ENCODE measurements at regions not wholly inside any gene's neighbourhood (a gene's known extent, or its start where the extent isn't known, plus 50 kb on each side); places are given as distances from the start of the nearest gene placed in this dataset.
"Not testable (repeated sequence)": the region's sequence is repeated elsewhere in the genome, so short reads cannot be mapped to it uniquely, and the experiment has no call there.

- TF ChIP-seq, protein P1, sequence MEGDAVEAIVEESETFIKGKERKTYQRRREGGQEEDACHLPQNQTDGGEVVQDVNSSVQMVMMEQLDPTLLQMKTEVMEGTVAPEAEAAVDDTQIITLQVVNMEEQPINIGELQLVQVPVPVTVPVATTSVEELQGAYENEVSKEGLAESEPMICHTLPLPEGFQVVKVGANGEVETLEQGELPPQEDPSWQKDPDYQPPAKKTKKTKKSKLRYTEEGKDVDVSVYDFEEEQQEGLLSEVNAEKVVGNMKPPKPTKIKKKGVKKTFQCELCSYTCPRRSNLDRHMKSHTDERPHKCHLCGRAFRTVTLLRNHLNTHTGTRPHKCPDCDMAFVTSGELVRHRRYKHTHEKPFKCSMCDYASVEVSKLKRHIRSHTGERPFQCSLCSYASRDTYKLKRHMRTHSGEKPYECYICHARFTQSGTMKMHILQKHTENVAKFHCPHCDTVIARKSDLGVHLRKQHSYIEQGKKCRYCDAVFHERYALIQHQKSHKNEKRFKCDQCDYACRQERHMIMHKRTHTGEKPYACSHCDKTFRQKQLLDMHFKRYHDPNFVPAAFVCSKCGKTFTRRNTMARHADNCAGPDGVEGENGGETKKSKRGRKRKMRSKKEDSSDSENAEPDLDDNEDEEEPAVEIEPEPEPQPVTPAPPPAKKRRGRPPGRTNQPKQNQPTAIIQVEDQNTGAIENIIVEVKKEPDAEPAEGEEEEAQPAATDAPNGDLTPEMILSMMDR (IDR thresholded peaks at IDR 0.05; ENCODE audit: insufficient read depth, low read length) = not testable (repeated sequence)
- TF ChIP-seq, protein P2, sequence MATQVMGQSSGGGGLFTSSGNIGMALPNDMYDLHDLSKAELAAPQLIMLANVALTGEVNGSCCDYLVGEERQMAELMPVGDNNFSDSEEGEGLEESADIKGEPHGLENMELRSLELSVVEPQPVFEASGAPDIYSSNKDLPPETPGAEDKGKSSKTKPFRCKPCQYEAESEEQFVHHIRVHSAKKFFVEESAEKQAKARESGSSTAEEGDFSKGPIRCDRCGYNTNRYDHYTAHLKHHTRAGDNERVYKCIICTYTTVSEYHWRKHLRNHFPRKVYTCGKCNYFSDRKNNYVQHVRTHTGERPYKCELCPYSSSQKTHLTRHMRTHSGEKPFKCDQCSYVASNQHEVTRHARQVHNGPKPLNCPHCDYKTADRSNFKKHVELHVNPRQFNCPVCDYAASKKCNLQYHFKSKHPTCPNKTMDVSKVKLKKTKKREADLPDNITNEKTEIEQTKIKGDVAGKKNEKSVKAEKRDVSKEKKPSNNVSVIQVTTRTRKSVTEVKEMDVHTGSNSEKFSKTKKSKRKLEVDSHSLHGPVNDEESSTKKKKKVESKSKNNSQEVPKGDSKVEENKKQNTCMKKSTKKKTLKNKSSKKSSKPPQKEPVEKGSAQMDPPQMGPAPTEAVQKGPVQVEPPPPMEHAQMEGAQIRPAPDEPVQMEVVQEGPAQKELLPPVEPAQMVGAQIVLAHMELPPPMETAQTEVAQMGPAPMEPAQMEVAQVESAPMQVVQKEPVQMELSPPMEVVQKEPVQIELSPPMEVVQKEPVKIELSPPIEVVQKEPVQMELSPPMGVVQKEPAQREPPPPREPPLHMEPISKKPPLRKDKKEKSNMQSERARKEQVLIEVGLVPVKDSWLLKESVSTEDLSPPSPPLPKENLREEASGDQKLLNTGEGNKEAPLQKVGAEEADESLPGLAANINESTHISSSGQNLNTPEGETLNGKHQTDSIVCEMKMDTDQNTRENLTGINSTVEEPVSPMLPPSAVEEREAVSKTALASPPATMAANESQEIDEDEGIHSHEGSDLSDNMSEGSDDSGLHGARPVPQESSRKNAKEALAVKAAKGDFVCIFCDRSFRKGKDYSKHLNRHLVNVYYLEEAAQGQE (IDR thresholded peaks at IDR 0.05; ENCODE audit: insufficient replicate concordance, low read depth) = not testable (repeated sequence)
- not testable (repeated sequence) for TF ChIP-seq POLR2AphosphoS5 (IDR thresholded peaks at IDR 0.05; ENCODE audit: low read depth); SPI1 (IDR thresholded peaks at IDR 0.05; ENCODE audit: borderline replicate concordance, low read depth)
These were observed 655.4 kb downstream of the VGLL3 start for GRCh38 chr3:86335566-86335965.

Data from HL-60 (cell line).